ENCODE measurements at regions not wholly inside any gene's neighbourhood (a gene's known extent, or its start where the extent isn't known, plus 50 kb on each side); places are given as distances from the start of the nearest gene placed in this dataset.

- no peak for DNase-seq
Measured at GRCh38 chr11:19459240-19459639, 218.5 kb upstream of the E2F8 start.

GRCh38 chr11:19458721-19459120 is 218.0 kb upstream of the E2F8 start:
- no peak for DNase-seq

- DNase-seq = no peak
Measured at GRCh38 chr11:19458231-19458630, 217.5 kb upstream of the E2F8 start.

GRCh38 chr11:19455731-19456130 is 215.0 kb upstream of the E2F8 start:
- DNase-seq = no peak

- DNase-seq = no peak
Measured at GRCh38 chr11:19453651-19454257, 213.0 kb upstream of the E2F8 start.

- no peak for DNase-seq
Measured at GRCh38 chr11:19451609-19452008, 210.9 kb upstream of the E2F8 start.

- DNase-seq = no peak
Measured at GRCh38 chr11:19450282-19450681, 209.5 kb upstream of the E2F8 start.

- DNase-seq = no peak
Measured at GRCh38 chr11:19448651-19449050, 207.9 kb upstream of the E2F8 start.

GRCh38 chr11:19447150-19447566 is 206.4 kb upstream of the E2F8 start:
- no peak for DNase-seq

GRCh38 chr11:19445771-19446170 is 205.0 kb upstream of the E2F8 start:
- no peak for DNase-seq

GRCh38 chr11:19444231-19444630 is 203.5 kb upstream of the E2F8 start:
- DNase-seq = no peak

GRCh38 chr11:19442554-19442910 is 201.8 kb upstream of the E2F8 start:
- DNase-seq = no peak

GRCh38 chr11:19441752-19442553 is 201.2 kb upstream of the E2F8 start:
- DNase-seq = peak; percentile 36 to 62

GRCh38 chr11:19441288-19441687 is 200.5 kb upstream of the E2F8 start:
- no peak for DNase-seq

- DNase-seq = no peak
Measured at GRCh38 chr11:19437760-19438159, 197.0 kb upstream of the E2F8 start.

- DNase-seq = no peak
Measured at GRCh38 chr11:19436932-19437331, 196.2 kb upstream of the E2F8 start.

- no peak for DNase-seq
Measured at GRCh38 chr11:19435306-19435989, 194.7 kb upstream of the E2F8 start.

GRCh38 chr11:19433791-19434190 is 193.0 kb upstream of the E2F8 start:
- DNase-seq = no peak

GRCh38 chr11:19433367-19433766 is 192.6 kb upstream of the E2F8 start:
- no peak for DNase-seq

GRCh38 chr11:19432370-19433061 is 191.8 kb upstream of the E2F8 start:
- DNase-seq = no peak

- no peak for DNase-seq
Measured at GRCh38 chr11:19430754-19431398, 190.1 kb upstream of the E2F8 start.

- no peak for DNase-seq
Measured at GRCh38 chr11:19430346-19430745, 189.6 kb upstream of the E2F8 start.

Data from stimulated activated CD4-positive, alpha-beta T cell treated with anti-CD3 and anti-CD28 coated beads, Interleukin-2, amount 100 ng/mL, for 24 hours (primary cell).